GM23248 (cell line): ENCODE measurements at regions not wholly inside any gene's neighbourhood (a gene's known extent, or its start where the extent isn't known, plus 50 kb on each side); places are given as distances from the start of the nearest gene placed in this dataset.

ENCODE experiments used
- EZH2 ChIP-seq: fragments of 200-600 bp; sonication (generic); IDR thresholded peaks from 2 replicates; pipeline ENCODE4 v1.6.1; 2018; ENCODE audit warnings: antibody characterized with exemption, mild to moderate bottlenecking; ENCODE audit not compliant: insufficient read depth, poor library complexity, severe bottlenecking
- EZH2phosphoT487 ChIP-seq: fragments of 200-600 bp; sonication (generic); IDR thresholded peaks from 2 replicates; pipeline ENCODE4 v1.6.1; 2018; ENCODE audit warnings: antibody characterized with exemption, moderate library complexity, mild to moderate bottlenecking, low read depth; ENCODE audit not compliant: insufficient read depth

DNA sequence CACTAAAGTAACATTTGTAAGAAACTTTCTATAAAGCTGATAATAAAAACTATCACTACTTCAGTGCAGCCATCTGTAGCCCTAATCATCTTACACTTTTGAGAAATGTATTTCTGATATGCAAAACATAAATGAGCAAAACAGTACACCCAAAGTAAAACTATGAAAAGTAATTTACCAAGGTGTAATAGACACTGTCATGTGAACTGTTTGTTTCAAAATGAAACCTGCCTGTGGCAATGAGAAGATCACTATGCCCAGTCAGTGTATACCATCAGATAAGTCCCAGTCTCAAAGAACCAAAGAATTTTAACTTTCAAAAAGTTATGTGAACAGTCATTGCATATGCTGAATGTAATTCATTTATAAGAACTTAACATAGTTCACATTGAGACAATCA, 398.1 kb downstream of the CDC14C start:
- TF ChIP-seq EZH2 (no peak), EZH2phosphoT487 (no peak)
